RWPE1 (cell line): ENCODE measurements at regions not wholly inside any gene's neighbourhood (a gene's known extent, or its start where the extent isn't known, plus 50 kb on each side); places are given as distances from the start of the nearest gene placed in this dataset.
"Not testable (repeated sequence)": the region's sequence is repeated elsewhere in the genome, so short reads cannot be mapped to it uniquely, and the experiment has no call there.

Experiments used
- CTCF ChIA-PET: fragments of 350-600 bp; sonication (Branson Sonifier 250); formaldehyde crosslinking; extraction: SDS; loops from one replicate; lab custom pipeline; 2021; lab: Yijun Ruan, JAX
- POLR2A ChIA-PET: fragments of 400-600 bp; formaldehyde crosslinking; extraction: SDS; loops from one replicate; lab custom pipeline; 2020; ENCODE audit warnings: antibody characterized with exemption; ENCODE audit not compliant: low non-redundant PET; lab: Yijun Ruan, JAX
- DNase-seq: peaks from one replicate; pipeline ENCODE4 v3.0.0; 2012; ENCODE audit warnings: low spot score
- H3K27ac ChIP-seq: fragments of 450-650 bp; 2 replicates; pipeline ENCODE4 v1.5.1; 2017
- CTCF ChIP-seq: fragments of 450-650 bp; conservative IDR thresholded peaks from 2 replicates; pipeline ENCODE4 v1.5.1; 2017; ENCODE audit warnings: low read depth, mild to moderate bottlenecking

DNA sequence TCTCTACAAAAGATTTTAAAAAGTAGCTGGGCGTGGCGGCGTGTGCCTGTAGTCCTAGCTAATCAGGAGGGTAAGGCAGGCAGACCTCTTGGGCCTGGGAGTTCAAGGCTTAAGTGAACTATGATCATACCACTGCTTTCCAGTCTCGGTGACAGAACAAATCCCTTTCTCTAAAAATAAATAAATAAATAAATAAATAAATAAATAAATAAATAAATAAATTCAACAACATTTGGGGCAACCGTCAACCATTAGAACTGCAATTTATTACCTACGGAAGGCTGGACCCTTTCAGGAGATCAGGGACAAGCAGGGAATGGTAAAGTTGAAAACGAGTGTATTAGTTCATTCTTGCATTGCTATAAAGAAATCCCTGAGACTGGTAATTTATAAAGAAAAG lies 136.2 kb upstream of the USP9X start:
- POLR2A ChIA-PET, result no interaction called here
- no peak for DNase-seq
- CTCF ChIA-PET, result no interaction called here
- no peak overlapping the region for H3K27ac ChIP-seq
- no peak for TF ChIP-seq CTCF

GRCh38 chrX:40950546-40950945 lies 134.7 kb upstream of the USP9X start:
- POLR2A ChIA-PET, result no interaction called here
- no peak for TF ChIP-seq CTCF

GRCh38 chrX:40951407-40951806 lies 133.8 kb upstream of the USP9X start:
- CTCF ChIA-PET, POLR2A ChIA-PET, DNase-seq, H3K27ac ChIP-seq: not testable (repeated sequence)

More at GRCh38 chrX:40950546-40950945, 134.7 kb upstream of the USP9X start:
- no peak for DNase-seq
- CTCF ChIA-PET, result no interaction called here
- no peak overlapping the region for H3K27ac ChIP-seq

DNA sequence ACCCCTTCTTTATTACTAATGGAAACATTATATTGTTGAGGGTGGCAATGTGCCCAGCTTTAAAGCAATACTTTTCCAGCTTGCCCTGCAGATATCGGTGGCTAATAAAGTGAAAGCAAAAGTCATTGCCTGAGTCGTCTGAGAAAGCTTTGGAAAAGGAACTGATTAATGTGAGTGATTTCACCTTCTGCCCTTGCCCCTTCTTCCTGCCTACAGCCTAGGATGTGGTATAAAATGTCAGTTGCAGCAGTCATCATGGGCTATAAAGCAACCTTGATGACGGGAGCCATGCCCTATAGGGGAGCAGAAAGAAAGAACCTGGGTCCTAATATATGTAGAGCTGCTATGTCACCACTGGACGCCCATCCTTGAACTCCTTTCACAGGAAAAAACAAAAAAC lies 132.4 kb upstream of the USP9X start:
- TF ChIP-seq CTCF, result no peak
- CTCF ChIA-PET, result no interaction called here
- no peak overlapping the region for H3K27ac ChIP-seq
- DNase-seq, result no peak
- POLR2A ChIA-PET, result no interaction called here

DNA sequence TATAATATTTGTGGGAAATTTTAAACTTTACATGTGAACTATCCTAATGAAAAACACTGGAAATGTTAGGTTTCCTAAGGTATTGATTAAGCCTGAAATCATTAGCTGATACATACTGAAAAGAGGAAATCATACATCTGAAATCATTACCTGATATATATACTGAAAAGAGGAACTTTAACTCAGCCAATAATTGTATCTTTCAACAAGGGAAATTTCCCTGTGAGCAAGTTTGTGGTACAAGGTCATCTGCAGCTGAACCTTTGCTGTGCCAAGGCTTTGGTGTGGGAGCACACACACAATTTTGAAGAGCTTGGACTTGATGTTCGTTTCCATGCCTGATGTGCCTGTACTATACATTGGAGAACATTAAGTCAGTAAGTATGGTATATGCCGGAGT lies 131.9 kb upstream of the USP9X start:
- TF ChIP-seq CTCF, result no peak
- H3K27ac ChIP-seq, result no peak overlapping the region
- no peak for DNase-seq
- CTCF ChIA-PET, result no interaction called here
- POLR2A ChIA-PET, result no interaction called here

DNA sequence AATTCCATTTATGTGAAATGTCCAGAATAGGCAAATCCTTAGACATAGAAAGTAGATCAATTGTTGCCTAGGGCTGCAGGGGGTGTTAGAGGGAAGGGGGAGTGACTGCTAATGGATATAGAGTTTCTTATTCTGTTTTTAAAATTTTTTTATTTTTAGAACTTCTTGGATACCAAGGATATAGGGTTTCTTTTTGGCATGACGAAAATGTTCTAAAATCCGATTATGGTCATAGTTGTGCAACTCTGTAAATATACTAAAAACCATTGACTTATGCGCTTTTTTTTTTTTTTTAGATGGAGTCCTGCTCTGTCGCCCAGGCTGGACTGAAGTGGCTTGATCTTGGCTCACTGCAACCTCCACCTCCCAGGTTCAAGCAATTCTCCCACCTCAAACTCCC lies 125.2 kb upstream of the USP9X start:
- ChIA-PET CTCF (no interaction called here), POLR2A (no interaction called here)
- no peak overlapping the region for H3K27ac ChIP-seq
- TF ChIP-seq CTCF, result no peak
- no peak for DNase-seq

GRCh38 chrX:40962793-40963407 lies 122.3 kb upstream of the USP9X start:
- POLR2A ChIA-PET, result no interaction called here
- H3K27ac ChIP-seq, result no peak overlapping the region
- CTCF ChIA-PET, result no interaction called here
- no peak for DNase-seq
- TF ChIP-seq CTCF, result no peak
